Gastroesophageal sphincter (tissue), 3 donors: ENCODE measurements at regions not wholly inside any gene's neighbourhood (a gene's known extent, or its start where the extent isn't known, plus 50 kb on each side); places are given as distances from the start of the nearest gene placed in this dataset.

Experiments
- EP300 ChIP-seq: sonication (generic); formaldehyde crosslinking; IDR thresholded peaks from one replicate; pipeline ENCODE4 v1.6.1; 2017; ENCODE audit warnings: antibody characterized with exemption, mild to moderate bottlenecking
- POLR2A ChIP-seq, 2 donors: fragments of 450-650 bp; IDR thresholded peaks; one replicate each; pipeline ENCODE4 v1.6.1; 2017; ENCODE audit warnings: antibody characterized with exemption in 2 of 2, mild to moderate bottlenecking in 2 of 2, moderate library complexity in 1 of 2
- POLR2AphosphoS5 ChIP-seq: sonication (generic); formaldehyde crosslinking; IDR thresholded peaks from one replicate; pipeline ENCODE4 v1.6.1; 2017; ENCODE audit warnings: antibody characterized with exemption
- TF ChIP-seq, protein P1 (sequence below), 4 experiments: fragments of 200-600 bp in 2 of 4; fragments of 450-650 bp in 2 of 4; sonication (generic) in 1 of 4; IDR thresholded peaks; one replicate each; pipeline ENCODE4 v1.5.1; 2017 to 2019; ENCODE audit warnings: antibody characterized with exemption in 4 of 4, mild to moderate bottlenecking in 2 of 4, moderate library complexity in 2 of 4

- TF ChIP-seq POLR2A (IDR thresholded peaks at IDR 0.05) (no peak), POLR2AphosphoS5 (no peak), EP300 (no peak)
- TF ChIP-seq, protein P1, sequence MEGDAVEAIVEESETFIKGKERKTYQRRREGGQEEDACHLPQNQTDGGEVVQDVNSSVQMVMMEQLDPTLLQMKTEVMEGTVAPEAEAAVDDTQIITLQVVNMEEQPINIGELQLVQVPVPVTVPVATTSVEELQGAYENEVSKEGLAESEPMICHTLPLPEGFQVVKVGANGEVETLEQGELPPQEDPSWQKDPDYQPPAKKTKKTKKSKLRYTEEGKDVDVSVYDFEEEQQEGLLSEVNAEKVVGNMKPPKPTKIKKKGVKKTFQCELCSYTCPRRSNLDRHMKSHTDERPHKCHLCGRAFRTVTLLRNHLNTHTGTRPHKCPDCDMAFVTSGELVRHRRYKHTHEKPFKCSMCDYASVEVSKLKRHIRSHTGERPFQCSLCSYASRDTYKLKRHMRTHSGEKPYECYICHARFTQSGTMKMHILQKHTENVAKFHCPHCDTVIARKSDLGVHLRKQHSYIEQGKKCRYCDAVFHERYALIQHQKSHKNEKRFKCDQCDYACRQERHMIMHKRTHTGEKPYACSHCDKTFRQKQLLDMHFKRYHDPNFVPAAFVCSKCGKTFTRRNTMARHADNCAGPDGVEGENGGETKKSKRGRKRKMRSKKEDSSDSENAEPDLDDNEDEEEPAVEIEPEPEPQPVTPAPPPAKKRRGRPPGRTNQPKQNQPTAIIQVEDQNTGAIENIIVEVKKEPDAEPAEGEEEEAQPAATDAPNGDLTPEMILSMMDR (IDR thresholded peaks at IDR 0.05): no peak
Observed at GRCh38 chr16:49075709-49076108, 205.9 kb downstream of the CBLN1 start.
